T47D (cell line): ENCODE measurements at regions not wholly inside any gene's neighbourhood (a gene's known extent, or its start where the extent isn't known, plus 50 kb on each side); places are given as distances from the start of the nearest gene placed in this dataset.

Source experiments
- DNase-seq, 2 experiments: peaks; one replicate each; pipeline versions ENCODE4 v3.0.0 to v3.0.0-alpha.2; 2011 to 2012; ENCODE audit warnings: low read depth in 1 of 2, low spot score in 1 of 2
- JUND ChIP-seq: IDR thresholded peaks from 2 replicates; pipeline ENCODE4 v1.6.1; 2012; ENCODE audit warnings: low read depth
- in situ Hi-C: cut with HindIII; loops from 2 replicates; pipeline ENCODE4 v1.10.0; 2016; ENCODE audit warnings: low sequenced_read_pairs, low pct_unique_long_range_greater_than_20kb

DNA sequence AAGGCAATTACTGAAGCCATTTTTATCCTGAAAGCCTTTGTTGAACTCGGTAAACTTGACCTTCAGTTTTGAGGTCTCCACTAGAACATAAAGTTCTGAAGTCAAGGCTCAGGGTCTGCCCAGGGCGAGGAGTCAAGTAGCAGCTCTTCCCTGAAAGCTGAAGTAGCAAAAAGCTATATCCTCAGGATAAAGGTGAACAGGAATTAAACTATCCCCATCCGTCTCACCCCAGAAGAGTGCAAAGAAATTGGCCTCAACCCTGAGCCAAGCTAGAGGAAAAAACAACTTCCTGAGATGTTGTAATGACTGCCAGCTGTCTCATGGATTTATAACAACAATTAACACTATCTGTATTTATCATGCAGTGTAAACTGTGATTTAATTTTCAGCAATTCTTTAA is 590.8 kb downstream of the SPRY1 start:
- no peak for TF ChIP-seq JUND
- in situ Hi-C loops, result no loop called here

DNA sequence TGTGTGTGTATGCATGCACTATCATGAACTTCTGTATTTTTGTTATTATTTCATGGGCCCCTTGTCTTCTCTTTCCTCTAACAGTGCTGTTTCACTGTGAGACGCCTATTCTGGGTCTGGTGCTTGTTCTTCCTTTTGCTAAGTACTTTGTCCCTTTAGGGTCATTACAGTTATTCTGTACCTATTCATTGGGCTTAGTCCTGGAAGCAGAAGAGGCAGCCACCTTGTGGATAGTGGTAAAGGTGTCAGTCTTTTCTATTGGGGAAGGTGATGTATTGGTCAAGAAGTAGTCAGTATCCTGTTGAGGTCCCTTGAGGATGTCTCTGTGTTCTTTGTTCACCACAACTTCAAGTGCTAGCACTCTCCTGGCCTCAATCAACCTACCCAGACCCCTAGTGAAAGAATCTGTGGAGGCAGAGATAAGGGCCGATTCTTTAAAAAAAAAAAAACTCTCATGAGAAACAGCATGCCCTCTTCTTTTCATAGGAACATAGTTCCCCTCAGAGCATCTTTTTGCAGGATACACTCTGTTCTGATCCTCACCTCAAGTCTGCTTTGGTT is 593.8 kb downstream of the SPRY1 start:
- DNase-seq, result peak in 1 of 2 experiments; percentile 10
- in situ Hi-C loops, result no loop called here
- no peak for TF ChIP-seq JUND

More for the DNA sequence above, 590.8 kb downstream of the SPRY1 start:
- no peak for DNase-seq

DNA sequence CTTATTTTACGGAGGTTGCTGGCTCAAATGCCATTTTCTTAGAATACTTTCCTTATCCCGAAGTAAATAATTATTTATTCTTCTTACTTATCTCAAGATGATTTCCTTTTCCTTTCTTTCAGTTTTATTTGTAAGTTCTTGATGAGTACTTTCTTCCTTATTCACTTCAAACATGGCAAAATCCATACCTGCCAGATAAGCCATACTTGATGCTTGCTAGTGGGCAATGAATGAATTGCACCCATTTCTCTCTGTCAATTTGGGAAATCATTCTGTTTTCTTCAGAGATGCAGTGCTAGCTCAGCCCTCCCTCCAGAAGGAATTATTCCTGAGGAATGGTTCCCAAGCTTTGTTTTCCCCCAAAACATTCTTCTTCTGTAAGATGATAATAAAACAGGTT is 598.3 kb downstream of the SPRY1 start:
- in situ Hi-C loops, result no loop called here
- no peak for DNase-seq
- TF ChIP-seq JUND, result no peak

DNA sequence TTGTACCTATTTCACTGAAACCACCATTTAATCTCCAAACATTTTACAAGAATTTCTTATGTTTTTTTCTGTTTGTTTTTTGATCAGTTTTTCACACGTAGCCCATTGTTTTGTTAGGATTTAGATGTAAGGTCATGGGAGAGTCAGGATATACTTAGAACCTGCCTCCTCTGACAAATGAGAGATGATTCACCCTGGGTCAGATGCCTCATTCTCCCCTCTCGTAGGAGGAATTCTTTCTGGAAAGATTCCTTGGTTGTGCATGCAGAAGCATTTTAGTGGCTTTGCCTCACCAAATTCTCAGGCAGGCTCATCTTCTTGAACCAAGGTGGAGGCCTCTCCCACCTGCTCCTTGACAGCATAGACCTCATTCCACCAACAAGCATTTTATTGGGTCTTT is 599.3 kb downstream of the SPRY1 start:
- in situ Hi-C loops, result no loop called here
- no peak for DNase-seq
- no peak for TF ChIP-seq JUND

DNA sequence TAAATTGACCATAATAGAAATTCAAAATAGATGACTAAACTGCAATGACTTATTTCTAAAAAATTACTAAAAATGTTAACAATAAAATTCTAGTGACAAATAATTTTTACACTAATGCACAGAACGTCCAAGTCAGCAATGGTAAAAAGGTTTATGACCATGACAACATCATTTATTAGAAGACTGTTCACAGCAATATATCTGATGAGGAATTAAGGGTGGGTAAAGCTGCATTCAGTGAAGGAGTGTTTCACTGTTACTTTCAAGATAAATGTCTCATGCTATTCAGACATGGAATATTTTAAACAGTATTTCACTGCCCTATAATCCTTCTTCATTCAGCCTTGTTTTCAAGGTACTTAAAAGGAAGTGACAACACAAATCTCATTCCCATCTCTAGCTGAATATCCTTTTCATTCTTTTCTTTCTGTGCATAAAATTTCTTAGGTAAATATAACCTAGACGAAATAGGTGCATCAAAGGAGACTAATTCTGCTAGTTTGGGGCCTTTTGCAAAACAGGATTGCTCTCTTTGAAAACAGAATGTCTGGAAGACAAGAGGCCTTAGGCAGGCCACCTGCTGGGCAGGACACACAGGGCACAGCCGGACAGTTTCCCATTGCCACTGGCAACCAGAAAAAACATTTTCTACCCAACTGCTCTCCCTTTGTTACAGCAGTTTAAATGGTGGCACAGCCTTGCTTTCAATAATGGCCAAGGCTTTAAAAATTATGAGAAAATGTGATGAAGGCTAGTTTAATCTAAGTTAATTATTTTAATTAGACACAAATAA is 600.3 kb downstream of the SPRY1 start:
- no peak for TF ChIP-seq JUND
- in situ Hi-C loops, result no loop called here
- peak in 1 of 2 experiments; percentile 24 for DNase-seq

DNA sequence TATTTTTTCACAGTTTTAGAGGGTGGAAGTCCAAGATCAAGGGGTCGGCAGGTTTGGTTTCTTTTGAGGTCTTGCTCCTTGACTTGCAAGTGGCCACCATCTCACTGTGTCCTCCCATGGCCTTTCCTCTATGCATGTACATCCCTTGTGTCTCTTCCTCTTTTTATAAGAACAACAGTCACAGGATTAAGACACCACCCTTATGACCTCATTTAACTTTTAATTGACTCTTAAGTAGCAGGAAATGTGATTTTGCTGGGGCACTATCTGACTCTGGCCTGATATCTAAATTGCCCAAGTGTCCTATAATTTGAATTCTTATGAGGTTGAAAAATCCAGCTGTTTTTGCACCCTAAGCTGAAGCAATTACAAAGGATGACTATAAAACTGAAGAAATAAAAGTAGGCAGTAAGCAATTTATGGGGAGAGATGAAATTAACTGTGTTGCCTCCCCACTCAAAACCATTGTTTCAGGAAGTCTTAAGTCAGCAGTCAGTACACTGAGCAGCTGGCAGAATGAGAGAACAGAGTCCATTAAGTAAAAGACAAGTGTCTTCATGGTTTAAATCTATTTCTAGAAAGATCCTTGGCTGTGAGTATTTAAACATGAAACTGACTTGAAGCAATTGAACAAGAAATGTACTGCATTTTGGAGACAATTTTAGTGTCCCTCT is 601.3 kb downstream of the SPRY1 start:
- TF ChIP-seq JUND, result no peak
- DNase-seq, result no peak
- in situ Hi-C loops, result no loop called here

DNA sequence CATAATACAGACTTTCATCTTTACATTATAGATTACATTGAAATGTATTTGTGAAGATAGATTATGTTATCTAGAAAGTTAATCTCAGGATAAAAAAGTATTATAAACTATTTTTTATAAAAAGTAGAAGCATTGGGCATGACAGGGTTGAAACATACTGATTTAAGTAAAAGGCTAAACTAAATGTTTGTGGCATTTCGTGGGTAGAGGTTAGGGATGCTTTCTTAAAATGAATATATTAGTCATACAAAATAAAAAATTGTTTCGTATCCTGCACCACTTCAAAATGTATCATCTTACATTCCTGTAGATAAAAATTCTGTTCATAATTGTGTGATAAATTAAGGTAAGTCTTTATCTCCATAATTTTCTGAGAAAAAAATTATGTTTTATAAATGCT is 603.6 kb downstream of the SPRY1 start:
- TF ChIP-seq JUND, result no peak
- DNase-seq, result no peak
- in situ Hi-C loops, result no loop called here

DNA sequence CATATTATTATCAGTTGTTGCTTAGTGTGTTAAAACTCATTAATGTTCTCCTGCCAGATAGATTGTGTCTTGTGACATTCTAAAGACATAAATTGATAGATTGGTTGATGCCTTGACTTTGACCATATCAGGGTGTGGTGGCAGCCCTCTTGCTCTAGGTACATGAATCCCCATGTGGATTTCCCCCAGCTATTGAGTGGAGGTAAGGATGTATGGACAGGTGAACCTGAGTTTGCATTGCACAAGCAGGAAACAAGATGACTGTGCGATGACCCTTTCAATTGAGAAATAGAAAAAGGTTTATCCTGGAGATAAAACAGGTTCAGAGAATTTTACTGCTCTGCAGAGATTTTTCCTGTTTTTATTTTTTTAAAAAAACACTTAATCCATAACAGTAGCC is 619.2 kb downstream of the SPRY1 start:
- in situ Hi-C loops, result no loop called here
- DNase-seq, result no peak
- no peak for TF ChIP-seq JUND

DNA sequence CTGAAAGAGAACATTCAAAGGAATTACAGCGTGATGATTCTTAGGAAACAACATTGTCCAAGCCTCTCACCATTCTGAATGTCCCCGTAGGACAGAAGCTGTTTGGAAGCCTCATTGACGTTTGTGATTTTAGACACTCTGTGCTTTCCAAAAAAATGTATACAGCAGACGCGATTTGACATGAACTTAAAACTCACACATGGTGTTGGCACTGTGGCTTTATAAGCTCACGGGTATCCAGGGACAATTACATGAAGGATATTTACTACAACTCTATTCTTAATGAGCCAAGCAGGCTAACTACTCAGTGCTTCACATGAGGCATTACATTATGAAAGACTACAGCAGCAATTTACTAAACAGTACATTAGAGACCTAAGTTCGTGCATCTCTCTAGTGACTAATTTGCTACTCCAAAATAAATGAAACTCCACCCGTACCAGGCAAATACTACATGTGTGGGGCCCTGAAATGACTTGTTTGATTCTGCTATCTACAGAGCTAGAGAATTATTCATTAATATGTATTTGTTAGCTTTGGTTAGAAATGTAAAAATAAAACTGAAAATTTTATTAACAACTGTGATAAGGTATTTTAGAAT is 620.7 kb downstream of the SPRY1 start:
- DNase-seq, result no peak
- in situ Hi-C loops, result no loop called here
- TF ChIP-seq JUND, result no peak

DNA sequence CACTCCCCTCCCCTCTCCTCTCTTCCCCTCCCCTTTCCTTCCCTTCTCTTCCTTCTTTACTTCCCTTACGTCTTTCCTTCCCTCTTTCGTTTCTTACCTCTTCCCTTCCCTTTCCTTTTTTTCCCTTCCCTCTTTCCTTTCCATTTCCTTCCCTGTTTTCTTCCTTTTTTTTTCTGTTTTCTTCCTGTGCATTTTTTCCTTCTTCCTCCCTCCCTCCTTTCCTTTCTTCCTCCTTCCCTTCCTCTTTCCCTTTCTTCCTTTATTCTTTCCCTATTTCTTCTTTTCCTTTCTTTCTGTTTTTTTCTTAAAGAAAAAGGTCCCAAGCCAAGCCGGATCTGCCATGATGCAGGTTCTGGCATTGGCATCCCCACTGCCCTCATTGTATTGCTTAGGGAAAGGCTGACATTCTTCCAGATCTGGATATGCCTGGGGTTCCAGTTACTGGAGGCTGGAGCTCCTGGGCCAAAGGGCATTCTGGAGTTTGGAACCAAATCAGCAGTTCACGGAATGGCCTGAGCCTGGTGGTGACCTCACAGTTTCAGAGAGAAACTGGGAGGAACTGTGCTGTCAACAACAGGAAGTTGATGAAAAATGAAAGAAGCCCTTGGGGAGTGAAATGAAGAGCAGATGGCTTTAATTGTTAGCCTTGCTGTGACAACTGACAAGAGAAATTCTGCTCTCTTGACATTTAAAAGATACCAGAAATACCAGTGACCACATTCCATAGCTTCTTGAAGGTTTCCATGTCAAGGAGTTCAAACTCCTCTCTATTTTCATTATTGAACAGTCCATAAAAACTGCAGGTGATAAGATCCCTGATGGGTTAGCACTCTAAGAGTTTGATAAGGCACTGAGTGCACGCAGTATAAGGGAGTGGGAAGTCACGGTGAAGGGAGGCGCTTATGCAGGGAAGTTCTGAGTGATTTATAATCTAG is 622.1 kb downstream of the SPRY1 start:
- in situ Hi-C loops, result no loop called here
- no peak for DNase-seq
- no peak for TF ChIP-seq JUND

DNA sequence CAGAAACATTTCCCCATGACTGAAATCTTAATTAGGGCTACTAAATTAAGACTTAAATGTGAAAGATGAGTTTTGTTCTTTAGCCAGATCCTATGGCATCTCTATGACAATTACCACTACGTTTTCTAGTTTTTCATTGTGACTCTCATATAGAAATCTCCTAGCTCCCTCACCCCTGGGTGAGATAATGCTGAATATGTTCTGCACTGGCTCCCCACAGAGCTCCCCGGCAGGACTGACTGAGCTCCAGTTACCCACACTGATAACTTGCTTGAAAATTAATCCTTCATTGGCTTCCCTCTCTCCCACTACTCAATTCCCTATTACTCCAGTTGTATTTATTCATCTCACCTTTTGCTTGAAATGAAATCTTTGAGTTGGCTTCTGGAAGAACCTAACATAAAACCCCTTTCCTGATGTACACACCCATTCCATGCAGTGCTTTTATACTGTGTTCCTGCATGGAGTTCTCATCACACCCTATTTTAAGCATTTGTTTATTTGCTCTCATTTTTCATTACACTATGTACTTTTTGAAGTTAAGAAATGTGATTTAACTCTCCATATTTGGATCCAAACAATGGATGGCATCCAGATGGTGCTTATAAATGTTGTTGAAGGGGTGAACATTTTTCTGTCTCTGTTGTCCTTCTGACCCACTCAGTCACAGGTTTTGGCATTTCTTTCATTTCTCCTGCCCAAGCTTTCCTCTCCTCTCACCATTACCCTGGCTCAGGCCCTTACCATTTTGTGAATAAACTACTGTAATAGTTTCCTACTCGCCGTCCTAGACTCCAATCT is 623.4 kb downstream of the SPRY1 start:
- in situ Hi-C loops, result no loop called here

More for the DNA sequence above, 623.4 kb downstream of the SPRY1 start:
- no peak for DNase-seq
- TF ChIP-seq JUND, result no peak
